Smooth muscle cell (in vitro differentiated cells): ENCODE measurements at regions not wholly inside any gene's neighbourhood (a gene's known extent, or its start where the extent isn't known, plus 50 kb on each side); places are given as distances from the start of the nearest gene placed in this dataset.
"Not testable (repeated sequence)": the region's sequence is repeated elsewhere in the genome, so short reads cannot be mapped to it uniquely, and the experiment has no call there.

ENCODE experiments used
- DNase-seq: peaks from one replicate; lab custom pipeline; 2025; ENCODE audit not compliant: unreplicated experiment; lab: John Stamatoyannopoulos, UW
- H2AFZ ChIP-seq: fragments of 200-600 bp; sonication (generic); 2 replicates; pipeline ENCODE4 v1.6.0; 2016; ENCODE audit warnings: antibody characterized with exemption, low read depth, mild to moderate bottlenecking
- H3F3A ChIP-seq: fragments of 200-600 bp; sonication (generic); 2 replicates; pipeline ENCODE4 v1.6.0; 2017; ENCODE audit warnings: antibody characterized with exemption, low read depth
- H3K27ac ChIP-seq: fragments of 200-600 bp; sonication (generic); 2 replicates; pipeline ENCODE4 v1.5.1; 2016; ENCODE audit warnings: low read depth, mild to moderate bottlenecking
- H3K27me3 ChIP-seq: fragments of 200-600 bp; sonication (generic); 2 replicates; pipeline ENCODE4 v1.6.1; 2016; ENCODE audit warnings: low read depth, mild to moderate bottlenecking
- H3K36me3 ChIP-seq: fragments of 200-600 bp; sonication (generic); 2 replicates; pipeline ENCODE4 v1.5.1; 2016; ENCODE audit warnings: low read depth
- H3K4me1 ChIP-seq: fragments of 200-600 bp; sonication (generic); 2 replicates; pipeline ENCODE4 v1.5.1; 2016; ENCODE audit warnings: low read depth
- H3K4me2 ChIP-seq: fragments of 200-600 bp; sonication (generic); 2 replicates; pipeline ENCODE4 v1.6.0; 2016; ENCODE audit warnings: mild to moderate bottlenecking
- H3K4me3 ChIP-seq: fragments of 200-600 bp; sonication (generic); 2 replicates; pipeline ENCODE4 v1.5.1; 2016; ENCODE audit warnings: mild to moderate bottlenecking
- H3K79me2 ChIP-seq: fragments of 200-600 bp; sonication (generic); 2 replicates; pipeline ENCODE4 v1.6.0; 2016; ENCODE audit warnings: low read depth, mild to moderate bottlenecking
- H3K9ac ChIP-seq: fragments of 200-600 bp; sonication (generic); 2 replicates; pipeline ENCODE4 v1.6.0; 2016; ENCODE audit warnings: low read depth
- H3K9me3 ChIP-seq: fragments of 200-600 bp; sonication (generic); replicated peaks from 2 replicates; pipeline ENCODE4 v1.5.1; 2016; ENCODE audit warnings: low read depth
- H4K20me1 ChIP-seq: fragments of 200-600 bp; sonication (generic); 2 replicates; pipeline ENCODE4 v1.6.0; 2016; ENCODE audit warnings: low read depth
- WGBS: methylation state at CpG from one replicate; pipeline ENCODE4 v1.1.7; 2016; ENCODE audit warnings: low lambda C conversion rate; 5-methylcytosine and 5-hydroxymethylcytosine counted together
- TF ChIP-seq, protein P1 (sequence below): fragments of 200-600 bp; sonication (generic); IDR thresholded peaks from 2 replicates; pipeline ENCODE4 v1.5.1; 2017; ENCODE audit warnings: borderline replicate concordance, mild to moderate bottlenecking, antibody characterized with exemption; ENCODE audit not compliant: insufficient read depth, poor library complexity, severe bottlenecking

GRCh38 chr17:20387549-20387948 lies 79.8 kb downstream of the LGALS9B start:
- not testable (repeated sequence) for H4K20me1 ChIP-seq, H3K4me1 ChIP-seq, H3K27me3 ChIP-seq, H3K9ac ChIP-seq, H3F3A ChIP-seq, H3K9me3 ChIP-seq, H3K27ac ChIP-seq, H2AFZ ChIP-seq, H3K79me2 ChIP-seq, H3K4me2 ChIP-seq, DNase-seq, H3K4me3 ChIP-seq, H3K36me3 ChIP-seq
- WGBS = 64% methylated on average over 3 of the region's 3 CpGs

DNA sequence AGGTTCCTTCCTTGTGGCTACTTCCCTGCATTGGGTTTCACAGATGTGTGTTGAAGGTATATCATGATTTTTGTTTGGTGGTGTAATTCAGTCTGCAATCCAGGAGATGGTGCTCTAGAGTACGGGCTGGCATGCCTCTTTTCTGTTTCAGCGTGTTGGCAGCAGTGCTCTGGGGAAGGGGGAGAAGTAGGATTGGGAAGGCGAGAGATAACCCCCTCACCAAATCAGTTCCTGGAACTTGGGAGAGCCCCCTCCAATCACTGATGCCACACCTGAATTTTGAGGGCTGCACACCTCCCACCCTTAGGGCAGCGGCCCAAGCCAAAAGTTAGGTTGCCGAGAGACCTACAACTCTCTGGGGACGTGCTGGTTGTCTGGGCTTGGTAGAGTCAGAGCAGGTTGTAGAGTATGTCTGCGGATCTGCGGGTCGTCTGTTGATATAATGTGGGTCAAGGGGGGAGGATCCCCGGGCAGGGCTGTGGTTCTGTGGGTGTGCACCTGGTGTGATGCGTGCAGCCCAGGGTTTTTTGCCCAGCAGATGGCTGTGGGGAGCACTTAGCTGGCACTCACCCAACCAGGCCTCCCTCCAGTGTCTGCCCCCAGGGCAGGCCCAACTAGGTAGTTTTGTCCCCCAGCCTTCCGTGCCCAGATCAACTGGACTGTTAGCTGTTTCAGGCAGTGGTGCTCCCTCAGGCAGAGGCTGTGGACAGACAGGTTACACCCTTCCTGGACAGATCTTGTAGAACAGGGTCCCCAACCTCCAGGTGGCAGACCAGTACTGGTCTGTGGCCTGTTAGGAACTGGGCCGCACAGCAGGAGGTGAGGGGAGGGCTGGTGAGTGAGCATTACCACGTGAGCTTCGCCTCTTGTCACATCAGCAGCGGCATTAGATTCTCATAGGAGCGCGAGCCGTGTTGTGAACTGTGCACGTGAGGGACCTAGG lies 85.7 kb downstream of the LGALS9B start:
- 72% methylated on average over 20 of the region's 20 CpGs for WGBS
- H3K79me2 ChIP-seq, H2AFZ ChIP-seq, H3K4me1 ChIP-seq, H3K4me3 ChIP-seq, H3K9ac ChIP-seq, H3K9me3 ChIP-seq, H3K36me3 ChIP-seq, DNase-seq, H3K27me3 ChIP-seq, H4K20me1 ChIP-seq, H3F3A ChIP-seq: not testable (repeated sequence)
- H3K4me2 ChIP-seq = peak overlapping the region; percentile 65
- peak overlapping the region; percentile 39 for H3K27ac ChIP-seq
- TF ChIP-seq, protein P1, sequence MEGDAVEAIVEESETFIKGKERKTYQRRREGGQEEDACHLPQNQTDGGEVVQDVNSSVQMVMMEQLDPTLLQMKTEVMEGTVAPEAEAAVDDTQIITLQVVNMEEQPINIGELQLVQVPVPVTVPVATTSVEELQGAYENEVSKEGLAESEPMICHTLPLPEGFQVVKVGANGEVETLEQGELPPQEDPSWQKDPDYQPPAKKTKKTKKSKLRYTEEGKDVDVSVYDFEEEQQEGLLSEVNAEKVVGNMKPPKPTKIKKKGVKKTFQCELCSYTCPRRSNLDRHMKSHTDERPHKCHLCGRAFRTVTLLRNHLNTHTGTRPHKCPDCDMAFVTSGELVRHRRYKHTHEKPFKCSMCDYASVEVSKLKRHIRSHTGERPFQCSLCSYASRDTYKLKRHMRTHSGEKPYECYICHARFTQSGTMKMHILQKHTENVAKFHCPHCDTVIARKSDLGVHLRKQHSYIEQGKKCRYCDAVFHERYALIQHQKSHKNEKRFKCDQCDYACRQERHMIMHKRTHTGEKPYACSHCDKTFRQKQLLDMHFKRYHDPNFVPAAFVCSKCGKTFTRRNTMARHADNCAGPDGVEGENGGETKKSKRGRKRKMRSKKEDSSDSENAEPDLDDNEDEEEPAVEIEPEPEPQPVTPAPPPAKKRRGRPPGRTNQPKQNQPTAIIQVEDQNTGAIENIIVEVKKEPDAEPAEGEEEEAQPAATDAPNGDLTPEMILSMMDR = peak; percentile 59

DNA sequence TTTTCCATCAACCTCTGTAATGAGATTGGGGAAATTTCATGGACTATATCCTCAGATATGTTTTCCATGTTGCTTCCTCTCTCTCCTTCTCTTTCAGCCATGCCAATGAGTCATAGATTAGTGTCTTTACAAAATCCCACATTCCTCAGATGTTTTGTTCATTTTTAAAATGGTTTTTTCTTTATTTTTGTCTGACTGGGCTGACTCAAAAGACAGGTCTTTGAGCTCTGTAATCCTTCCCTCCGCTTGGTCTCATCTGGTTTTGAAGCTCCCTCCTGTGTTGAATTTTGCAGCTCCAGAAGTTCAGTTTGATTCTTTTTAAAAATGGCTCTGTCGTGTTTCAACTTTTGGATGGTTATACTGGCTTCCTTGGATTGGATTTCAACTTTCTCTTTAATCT lies 86.7 kb downstream of the LGALS9B start:
- H3K4me1 ChIP-seq, H3K79me2 ChIP-seq, H4K20me1 ChIP-seq, H2AFZ ChIP-seq, H3K27me3 ChIP-seq, H3K4me3 ChIP-seq, H3K9me3 ChIP-seq, H3K36me3 ChIP-seq, DNase-seq, H3F3A ChIP-seq, H3K9ac ChIP-seq: not testable (repeated sequence)
- 19% methylated on average over 2 of the region's 2 CpGs for WGBS
- Histone ChIP-seq H3K27ac (peak overlapping the region; percentile 39), H3K4me2 (peak overlapping the region; percentile 65)

- not testable (repeated sequence) for H3K4me3 ChIP-seq, H2AFZ ChIP-seq, H3K36me3 ChIP-seq, H3K4me1 ChIP-seq, H3K4me2 ChIP-seq, H3K9me3 ChIP-seq, H4K20me1 ChIP-seq, H3K79me2 ChIP-seq, H3F3A ChIP-seq, H3K27ac ChIP-seq, H3K9ac ChIP-seq, DNase-seq, H3K27me3 ChIP-seq
Measured at GRCh38 chr17:20379251-20379650, 88.1 kb downstream of the LGALS9B start.

DNA sequence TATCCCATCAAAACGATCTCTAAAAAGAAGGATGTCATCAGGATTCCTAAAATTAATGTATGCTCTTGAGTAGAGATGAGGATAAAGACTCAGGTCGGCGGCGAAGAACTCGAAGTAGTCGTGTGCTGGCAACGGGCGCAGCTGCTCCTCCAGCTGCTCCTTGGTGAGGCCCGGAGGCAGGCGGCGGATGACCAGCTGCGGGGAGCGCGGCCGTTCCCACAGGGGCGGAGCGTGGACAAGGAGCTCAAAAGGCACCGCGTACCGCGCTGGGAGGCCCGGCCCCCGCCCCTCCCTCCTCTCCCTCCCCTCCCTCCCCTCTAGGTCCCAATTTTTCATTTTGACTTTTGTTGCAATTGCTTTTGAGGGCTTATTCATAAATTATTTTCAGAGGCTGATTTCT lies 90.7 kb downstream of the LGALS9B start:
- not testable (repeated sequence) for H2AFZ ChIP-seq, H3K9ac ChIP-seq, H3K36me3 ChIP-seq, H3K27ac ChIP-seq, H3K4me2 ChIP-seq, DNase-seq, H4K20me1 ChIP-seq, H3K79me2 ChIP-seq, H3K27me3 ChIP-seq, H3F3A ChIP-seq, H3K9me3 ChIP-seq, H3K4me3 ChIP-seq, H3K4me1 ChIP-seq
- 75% methylated on average over 8 of the region's 23 CpGs for WGBS

GRCh38 chr17:20375745-20376144 lies 91.6 kb downstream of the LGALS9B start:
- not testable (repeated sequence) for H3K36me3 ChIP-seq, H3K79me2 ChIP-seq, H3K9me3 ChIP-seq, H2AFZ ChIP-seq, DNase-seq, H3K4me3 ChIP-seq, H3K27ac ChIP-seq, H4K20me1 ChIP-seq, H3K9ac ChIP-seq, H3K4me2 ChIP-seq, H3K4me1 ChIP-seq, H3K27me3 ChIP-seq, H3F3A ChIP-seq
- WGBS = 87% methylated on average over 8 of the region's 13 CpGs
